ENCODE measurements at regions not wholly inside any gene's neighbourhood (a gene's known extent, or its start where the extent isn't known, plus 50 kb on each side); places are given as distances from the start of the nearest gene placed in this dataset.

GRCh38 chr21:31482460-31482859, 138.4 kb upstream of the TIAM1 start:
- no peak overlapping the region for H3K4me3 ChIP-seq
- DNase-seq (ENCODE audit: low read depth, low spot score): no peak
- no peak for TF ChIP-seq FOXP2 (optimal IDR thresholded peaks at IDR 0.05; ENCODE audit: control extremely low read depth, extremely low read length, insufficient read depth)
- no peak for TF ChIP-seq POLR2AphosphoS5 (IDR thresholded peaks at IDR 0.05; ENCODE audit: borderline replicate concordance, low read depth, low read length)
- TF ChIP-seq EZH2 (IDR thresholded peaks at IDR 0.05): no peak
- H3K36me3 ChIP-seq (ENCODE audit: insufficient read depth, low read length): no peaks in the 10 kb centered on the region
- no peak overlapping the region for H3K9ac ChIP-seq (ENCODE audit: insufficient read length)
- H3K27ac ChIP-seq: no peak overlapping the region
- H3K9me3 ChIP-seq (ENCODE audit: low read depth, low read length): no peaks in the 10 kb centered on the region

- TF ChIP-seq POLR2AphosphoS5 (IDR thresholded peaks at IDR 0.05; ENCODE audit: borderline replicate concordance, low read depth, low read length) (no peak), FOXP2 (optimal IDR thresholded peaks at IDR 0.05; ENCODE audit: control extremely low read depth, extremely low read length, insufficient read depth) (no peak), EZH2 (IDR thresholded peaks at IDR 0.05) (no peak)
- DNase-seq (ENCODE audit: low read depth, low spot score): no peak
Observed at GRCh38 chr21:31480228-31480627, 136.2 kb upstream of the TIAM1 start.

DNA sequence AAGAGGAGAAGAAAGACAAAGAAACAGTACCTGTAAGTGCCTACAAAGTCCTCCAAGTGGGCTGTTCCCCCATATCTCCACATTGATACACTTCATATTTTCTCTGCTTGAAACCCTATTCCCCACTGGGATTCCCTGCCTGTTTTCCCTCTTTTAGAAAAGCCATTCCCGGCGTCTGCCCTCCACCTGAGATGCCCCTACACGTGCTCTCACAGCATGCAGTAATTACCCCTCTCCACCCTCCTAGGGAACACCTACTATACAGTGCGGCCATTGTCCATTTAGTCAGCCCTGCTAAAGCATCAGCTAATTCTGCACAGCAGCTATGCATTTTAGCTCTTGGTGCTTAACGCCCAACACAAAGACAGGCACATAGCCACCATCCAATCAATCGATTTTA, 135.7 kb upstream of the TIAM1 start:
- no peaks in the 10 kb centered on the region for H3K36me3 ChIP-seq (ENCODE audit: insufficient read depth, low read length)
- TF ChIP-seq POLR2AphosphoS5 (IDR thresholded peaks at IDR 0.05; ENCODE audit: borderline replicate concordance, low read depth, low read length): no peak
- TF ChIP-seq FOXP2 (optimal IDR thresholded peaks at IDR 0.05; ENCODE audit: control extremely low read depth, extremely low read length, insufficient read depth): no peak
- TF ChIP-seq EZH2 (IDR thresholded peaks at IDR 0.05): no peak
- DNase-seq (ENCODE audit: low read depth, low spot score): no peak
- no peak overlapping the region for H3K9ac ChIP-seq (ENCODE audit: insufficient read length)
- no peak overlapping the region for H3K4me3 ChIP-seq
- H3K9me3 ChIP-seq (ENCODE audit: low read depth, low read length): no peaks in the 10 kb centered on the region
- no peak overlapping the region for H3K27ac ChIP-seq

More at GRCh38 chr21:31480228-31480627, 136.2 kb upstream of the TIAM1 start:
- H3K9ac ChIP-seq (ENCODE audit: insufficient read length): no peak overlapping the region
- no peaks in the 10 kb centered on the region for H3K9me3 ChIP-seq (ENCODE audit: low read depth, low read length)
- no peak overlapping the region for H3K27ac ChIP-seq
- H3K36me3 ChIP-seq (ENCODE audit: insufficient read depth, low read length): no peaks in the 10 kb centered on the region
- H3K4me3 ChIP-seq: no peak overlapping the region

DNA sequence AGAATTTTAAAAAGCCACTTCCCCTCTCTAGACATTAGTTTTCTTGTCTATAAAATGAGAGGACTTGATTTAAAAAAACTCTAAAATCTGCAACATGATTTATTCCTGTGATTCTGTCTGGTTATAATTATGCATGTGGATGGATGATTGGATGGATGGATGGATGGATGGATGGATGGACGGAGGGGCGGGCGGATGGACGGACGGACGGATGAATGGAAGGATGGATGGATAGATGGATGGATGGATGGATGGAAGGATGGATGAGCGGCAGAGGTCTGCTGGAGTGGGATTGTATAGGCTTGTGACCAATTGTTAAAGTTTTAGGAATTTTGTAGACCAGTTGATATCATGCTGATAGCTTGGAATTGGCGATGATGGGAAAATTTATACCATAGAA, 135.2 kb upstream of the TIAM1 start:
- Histone ChIP-seq H3K27ac (no peak overlapping the region), H3K36me3 (ENCODE audit: insufficient read depth, low read length) (no peaks in the 10 kb centered on the region), H3K9me3 (ENCODE audit: low read depth, low read length) (no peaks in the 10 kb centered on the region), H3K4me3 (no peak overlapping the region), H3K9ac (ENCODE audit: insufficient read length) (no peak overlapping the region)
- no peak for DNase-seq (ENCODE audit: low read depth, low spot score)
- no peak for TF ChIP-seq POLR2AphosphoS5 (IDR thresholded peaks at IDR 0.05; ENCODE audit: borderline replicate concordance, low read depth, low read length)
- no peak for TF ChIP-seq EZH2 (IDR thresholded peaks at IDR 0.05)
- no peak for TF ChIP-seq FOXP2 (optimal IDR thresholded peaks at IDR 0.05; ENCODE audit: control extremely low read depth, extremely low read length, insufficient read depth)

GRCh38 chr21:31476263-31477022, 132.4 kb upstream of the TIAM1 start:
- Histone ChIP-seq H3K36me3 (ENCODE audit: insufficient read depth, low read length) (no peaks in the 10 kb centered on the region), H3K27ac (no peak overlapping the region), H3K9me3 (ENCODE audit: low read depth, low read length) (no peaks in the 10 kb centered on the region), H3K9ac (ENCODE audit: insufficient read length) (no peak overlapping the region), H3K4me3 (no peak overlapping the region)
- DNase-seq (ENCODE audit: low read depth, low spot score): no peak
- TF ChIP-seq EZH2 (IDR thresholded peaks at IDR 0.05) (no peak), POLR2AphosphoS5 (IDR thresholded peaks at IDR 0.05; ENCODE audit: borderline replicate concordance, low read depth, low read length) (no peak), FOXP2 (optimal IDR thresholded peaks at IDR 0.05; ENCODE audit: control extremely low read depth, extremely low read length, insufficient read depth) (no peak)

DNA sequence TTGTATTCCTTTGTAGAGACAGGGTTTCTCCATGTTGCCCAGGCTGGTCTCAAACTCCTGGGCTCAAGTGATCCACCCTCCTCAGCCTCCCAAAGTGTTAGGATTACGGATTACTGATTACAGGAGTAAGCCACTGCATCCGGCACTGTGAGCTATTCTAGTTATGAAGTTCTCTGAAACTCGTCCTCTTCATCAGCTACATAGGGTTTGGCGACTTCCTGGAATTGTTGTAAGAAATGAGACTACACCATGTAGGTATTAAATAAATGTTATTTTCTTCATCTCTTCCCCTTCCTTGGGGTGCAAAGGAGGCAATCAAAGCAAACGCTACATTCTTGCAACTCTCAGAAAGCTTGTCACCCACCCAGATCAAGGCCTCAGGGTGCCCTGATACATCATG, 131.2 kb upstream of the TIAM1 start:
- no peaks in the 10 kb centered on the region for H3K36me3 ChIP-seq (ENCODE audit: insufficient read depth, low read length)
- TF ChIP-seq EZH2 (IDR thresholded peaks at IDR 0.05) (no peak), POLR2AphosphoS5 (IDR thresholded peaks at IDR 0.05; ENCODE audit: borderline replicate concordance, low read depth, low read length) (no peak), FOXP2 (optimal IDR thresholded peaks at IDR 0.05; ENCODE audit: control extremely low read depth, extremely low read length, insufficient read depth) (no peak)
- H3K9me3 ChIP-seq (ENCODE audit: low read depth, low read length): no peaks in the 10 kb centered on the region
- H3K4me3 ChIP-seq: no peak overlapping the region
- no peak overlapping the region for H3K27ac ChIP-seq
- no peak for DNase-seq (ENCODE audit: low read depth, low spot score)
- H3K9ac ChIP-seq (ENCODE audit: insufficient read length): no peak overlapping the region

DNA sequence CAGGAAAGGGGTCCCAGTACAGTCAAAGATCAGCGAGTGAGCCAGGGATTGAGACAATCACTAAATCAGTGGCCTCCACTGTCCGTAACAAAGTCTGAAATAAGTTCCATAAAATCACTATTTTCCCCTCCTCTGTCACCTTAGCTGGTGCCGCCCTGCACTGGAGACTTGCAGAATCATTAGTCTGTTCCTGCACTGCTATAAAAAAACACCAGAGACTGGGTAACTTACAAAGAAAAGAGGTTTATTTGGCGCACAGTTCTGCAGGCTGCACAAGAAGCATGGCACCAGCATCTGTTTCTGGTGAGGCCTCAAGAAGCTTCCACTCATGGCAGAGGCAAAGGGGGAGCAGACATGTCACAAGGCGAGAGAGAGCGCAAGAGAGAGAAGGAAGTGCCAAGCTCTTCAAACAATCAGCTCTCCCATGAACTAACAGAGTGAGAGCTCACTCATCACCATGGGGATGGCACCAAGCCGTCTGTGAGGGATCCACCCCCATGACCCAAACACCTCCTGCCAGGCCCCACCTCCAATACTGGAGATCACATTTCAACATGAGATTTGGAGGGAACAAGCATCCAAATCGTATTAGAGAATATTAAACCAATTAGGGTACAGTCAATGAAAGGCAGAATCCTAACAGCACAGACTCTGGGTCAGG, 129.8 kb upstream of the TIAM1 start:
- H3K9ac ChIP-seq (ENCODE audit: insufficient read length): no peak overlapping the region
- no peak overlapping the region for H3K4me3 ChIP-seq
- H3K9me3 ChIP-seq (ENCODE audit: low read depth, low read length): no peaks in the 10 kb centered on the region
- no peaks in the 10 kb centered on the region for H3K36me3 ChIP-seq (ENCODE audit: insufficient read depth, low read length)
- no peak overlapping the region for H3K27ac ChIP-seq
- TF ChIP-seq EZH2 (IDR thresholded peaks at IDR 0.05) (no peak), POLR2AphosphoS5 (IDR thresholded peaks at IDR 0.05; ENCODE audit: borderline replicate concordance, low read depth, low read length) (no peak), FOXP2 (optimal IDR thresholded peaks at IDR 0.05; ENCODE audit: control extremely low read depth, extremely low read length, insufficient read depth) (no peak)
- no peak for DNase-seq (ENCODE audit: low read depth, low spot score)

- Histone ChIP-seq H3K36me3 (ENCODE audit: insufficient read depth, low read length) (no peaks in the 10 kb centered on the region), H3K27ac (no peak overlapping the region), H3K9me3 (ENCODE audit: low read depth, low read length) (no peaks in the 10 kb centered on the region), H3K4me3 (no peak overlapping the region), H3K9ac (ENCODE audit: insufficient read length) (no peak overlapping the region)
- DNase-seq (ENCODE audit: low read depth, low spot score): no peak
- no peak for TF ChIP-seq FOXP2 (optimal IDR thresholded peaks at IDR 0.05; ENCODE audit: control extremely low read depth, extremely low read length, insufficient read depth)
- no peak for TF ChIP-seq EZH2 (IDR thresholded peaks at IDR 0.05)
- TF ChIP-seq POLR2AphosphoS5 (IDR thresholded peaks at IDR 0.05; ENCODE audit: borderline replicate concordance, low read depth, low read length): no peak
Observed at GRCh38 chr21:31471865-31472264, 127.8 kb upstream of the TIAM1 start.

Measured in SK-N-MC (cell line).